ENCODE measurements at regions not wholly inside any gene's neighbourhood (a gene's known extent, or its start where the extent isn't known, plus 50 kb on each side); places are given as distances from the start of the nearest gene placed in this dataset.

GRCh38 chr5:144703776-144704175 lies 533.1 kb downstream of the KCTD16 start:
- in situ Hi-C loops (cut with MboI; ENCODE audit: low sequenced_read_pairs, unreplicated experiment), result no loop called here
- no peak for TF ChIP-seq CTCF (IDR thresholded peaks at IDR 0.05; ENCODE audit: borderline replicate concordance, control extremely low read depth, extremely low read depth, insufficient read depth, missing control alignments)
- no peak for DNase-seq (ENCODE audit: low spot score)

GRCh38 chr5:144698484-144698883 lies 527.8 kb downstream of the KCTD16 start:
- DNase-seq (ENCODE audit: low spot score), result no peak
- no peak for TF ChIP-seq CTCF (IDR thresholded peaks at IDR 0.05; ENCODE audit: borderline replicate concordance, control extremely low read depth, extremely low read depth, insufficient read depth, missing control alignments)
- in situ Hi-C loops (cut with MboI; ENCODE audit: low sequenced_read_pairs, unreplicated experiment), result no loop called here

- in situ Hi-C loops (cut with MboI; ENCODE audit: low sequenced_read_pairs, unreplicated experiment), result no loop called here
- no peak for DNase-seq (ENCODE audit: low spot score)
- TF ChIP-seq CTCF (IDR thresholded peaks at IDR 0.05; ENCODE audit: borderline replicate concordance, control extremely low read depth, extremely low read depth, insufficient read depth, missing control alignments), result no peak
These were observed 527.2 kb downstream of the KCTD16 start for GRCh38 chr5:144697847-144698262.

- in situ Hi-C loops (cut with MboI; ENCODE audit: low sequenced_read_pairs, unreplicated experiment), result no loop called here
- no peak for DNase-seq (ENCODE audit: low spot score)
- no peak for TF ChIP-seq CTCF (IDR thresholded peaks at IDR 0.05; ENCODE audit: borderline replicate concordance, control extremely low read depth, extremely low read depth, insufficient read depth, missing control alignments)
These were observed 521.3 kb downstream of the KCTD16 start for GRCh38 chr5:144691936-144692335.

GRCh38 chr5:144684899-144685298 lies 514.2 kb downstream of the KCTD16 start:
- in situ Hi-C loops (cut with MboI; ENCODE audit: low sequenced_read_pairs, unreplicated experiment), result no loop called here
- no peak for DNase-seq (ENCODE audit: low spot score)
- no peak for TF ChIP-seq CTCF (IDR thresholded peaks at IDR 0.05; ENCODE audit: borderline replicate concordance, control extremely low read depth, extremely low read depth, insufficient read depth, missing control alignments)

GRCh38 chr5:144680711-144681110 lies 510.0 kb downstream of the KCTD16 start:
- in situ Hi-C loops (cut with MboI; ENCODE audit: low sequenced_read_pairs, unreplicated experiment), result no loop called here
- DNase-seq (ENCODE audit: low spot score), result no peak
- no peak for TF ChIP-seq CTCF (IDR thresholded peaks at IDR 0.05; ENCODE audit: borderline replicate concordance, control extremely low read depth, extremely low read depth, insufficient read depth, missing control alignments)

- no peak for TF ChIP-seq CTCF (IDR thresholded peaks at IDR 0.05; ENCODE audit: borderline replicate concordance, control extremely low read depth, extremely low read depth, insufficient read depth, missing control alignments)
- no peak for DNase-seq (ENCODE audit: low spot score)
- in situ Hi-C loops (cut with MboI; ENCODE audit: low sequenced_read_pairs, unreplicated experiment), result no loop called here
These were observed 500.4 kb downstream of the KCTD16 start for GRCh38 chr5:144671066-144671465.

All from GM13976 (cell line).